ENCODE measurements at regions not wholly inside any gene's neighbourhood (a gene's known extent, or its start where the extent isn't known, plus 50 kb on each side); places are given as distances from the start of the nearest gene placed in this dataset.

GRCh38 chr13:74452176-74452575 lies 318.0 kb upstream of the KLF12 start:
- no peak for DNase-seq
- H3K27me3 ChIP-seq (ENCODE audit: control insufficient read depth in 1 of 2, insufficient read depth in 2 of 2, low read length in 2 of 2) = peaks cover 0 to 6% of the 10 kb centered on the region in 2 experiments
- no peak for TF ChIP-seq CTCF (IDR thresholded peaks at IDR 0.05)
- Mint-ChIP-seq H3K27ac (no peak overlapping the region), H3K4me1 (ENCODE audit: low read depth) (no peaks in the 10 kb centered on the region), H3K4me3 (no peak overlapping the region), H3K36me3 (ENCODE audit: low read depth) (no peaks in the 10 kb centered on the region), H3K27me3 (peaks cover 32% of the 10 kb centered on the region), H3K9me3 (no peaks in the 10 kb centered on the region)
- no peak for ATAC-seq (ENCODE audit: poor library complexity)
- no peak overlapping the region for H3K4me3 ChIP-seq (ENCODE audit: low read length)
- intact Hi-C loops (cut with DNase I, micrococcal nuclease) = no loop called here
- H3K36me3 ChIP-seq (ENCODE audit: insufficient read depth, low read length) = no peaks in the 10 kb centered on the region
- H3K27ac ChIP-seq (ENCODE audit: low read depth in 1 of 2, low read length in 2 of 2) = no peak overlapping the region
- H3K9me3 ChIP-seq (ENCODE audit: control insufficient read depth in 1 of 2, insufficient read depth in 1 of 2, low read length in 2 of 2) = no peaks in the 10 kb centered on the region
- ChIA-PET POLR2A (no interaction called here), CTCF (no interaction called here)
- H3K4me1 ChIP-seq (ENCODE audit: insufficient read depth, low read length) = no peaks in the 10 kb centered on the region

- Histone ChIP-seq H3K27ac (ENCODE audit: low read depth in 1 of 2, low read length in 2 of 2) (no peak overlapping the region), H3K27me3 (ENCODE audit: control insufficient read depth in 1 of 2, insufficient read depth in 2 of 2, low read length in 2 of 2) (peaks cover 0 to 6% of the 10 kb centered on the region in 2 experiments), H3K4me3 (ENCODE audit: low read length) (no peak overlapping the region), H3K36me3 (ENCODE audit: insufficient read depth, low read length) (no peaks in the 10 kb centered on the region), H3K9me3 (ENCODE audit: control insufficient read depth in 1 of 2, insufficient read depth in 1 of 2, low read length in 2 of 2) (no peaks in the 10 kb centered on the region), H3K4me1 (ENCODE audit: insufficient read depth, low read length) (no peaks in the 10 kb centered on the region)
- no peaks in the 10 kb centered on the region for H3K4me1 Mint-ChIP-seq (ENCODE audit: low read depth)
- no peaks in the 10 kb centered on the region for H3K36me3 Mint-ChIP-seq (ENCODE audit: low read depth)
- ChIA-PET CTCF (no interaction called here), POLR2A (no interaction called here)
- H3K27ac Mint-ChIP-seq = no peak overlapping the region
- ATAC-seq (ENCODE audit: poor library complexity) (no peak), DNase-seq (no peak)
- intact Hi-C loops (cut with DNase I, micrococcal nuclease) = no loop called here
- peaks cover 27% of the 10 kb centered on the region for H3K27me3 Mint-ChIP-seq
- H3K9me3 Mint-ChIP-seq = no peaks in the 10 kb centered on the region
- no peak overlapping the region for H3K4me3 Mint-ChIP-seq
- no peak for TF ChIP-seq CTCF (IDR thresholded peaks at IDR 0.05)
These were observed 316.8 kb upstream of the KLF12 start for GRCh38 chr13:74450964-74451363.

- H3K27ac ChIP-seq (ENCODE audit: low read depth in 1 of 2, low read length in 2 of 2) = no peak overlapping the region
- no peak overlapping the region for H3K27ac Mint-ChIP-seq
- CTCF ChIA-PET = no interaction called here
These were observed 316.3 kb upstream of the KLF12 start for GRCh38 chr13:74450525-74450845.

More at GRCh38 chr13:74450525-74450845, 316.3 kb upstream of the KLF12 start:
- POLR2A ChIA-PET = no interaction called here
- Mint-ChIP-seq H3K4me3 (no peak overlapping the region), H3K36me3 (ENCODE audit: low read depth) (no peaks in the 10 kb centered on the region), H3K9me3 (no peaks in the 10 kb centered on the region), H3K4me1 (ENCODE audit: low read depth) (no peaks in the 10 kb centered on the region), H3K27me3 (peaks cover 25% of the 10 kb centered on the region)
- peaks cover 0 to 6% of the 10 kb centered on the region in 2 experiments for H3K27me3 ChIP-seq (ENCODE audit: control insufficient read depth in 1 of 2, insufficient read depth in 2 of 2, low read length in 2 of 2)
- no peaks in the 10 kb centered on the region for H3K9me3 ChIP-seq (ENCODE audit: control insufficient read depth in 1 of 2, insufficient read depth in 1 of 2, low read length in 2 of 2)
- TF ChIP-seq CTCF (IDR thresholded peaks at IDR 0.05) = no peak
- no peaks in the 10 kb centered on the region for H3K36me3 ChIP-seq (ENCODE audit: insufficient read depth, low read length)
- ATAC-seq (ENCODE audit: poor library complexity) (no peak), DNase-seq (no peak)
- no peak overlapping the region for H3K4me3 ChIP-seq (ENCODE audit: low read length)
- intact Hi-C loops (cut with DNase I, micrococcal nuclease) = no loop called here
- H3K4me1 ChIP-seq (ENCODE audit: insufficient read depth, low read length) = no peaks in the 10 kb centered on the region
